ENCODE measurements at regions not wholly inside any gene's neighbourhood (a gene's known extent, or its start where the extent isn't known, plus 50 kb on each side); places are given as distances from the start of the nearest gene placed in this dataset.

DNA sequence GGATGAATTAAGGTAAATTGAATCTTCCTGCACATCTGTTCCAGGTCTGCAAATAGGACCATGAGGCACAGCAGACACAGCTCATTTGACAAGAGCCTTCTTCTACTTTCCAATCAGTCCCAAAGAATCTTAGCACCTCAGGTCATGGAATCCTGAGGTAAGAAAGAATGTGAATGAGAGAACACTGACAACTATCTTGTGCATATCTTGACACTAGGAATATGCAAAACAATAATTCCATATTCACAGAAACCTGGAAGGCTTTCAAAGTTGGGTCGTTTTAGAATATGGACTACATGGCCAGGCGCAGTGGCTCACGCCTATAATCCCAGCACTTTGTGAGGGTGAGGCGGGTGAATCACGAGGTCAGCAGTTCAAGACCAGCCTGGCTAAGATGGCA, 1009.4 kb upstream of the GOT2 start:
- TF ChIP-seq EZH2 (IDR thresholded peaks at IDR 0.05; ENCODE audit: low read length, unreplicated experiment) = no peak
- TF ChIP-seq, protein P1, sequence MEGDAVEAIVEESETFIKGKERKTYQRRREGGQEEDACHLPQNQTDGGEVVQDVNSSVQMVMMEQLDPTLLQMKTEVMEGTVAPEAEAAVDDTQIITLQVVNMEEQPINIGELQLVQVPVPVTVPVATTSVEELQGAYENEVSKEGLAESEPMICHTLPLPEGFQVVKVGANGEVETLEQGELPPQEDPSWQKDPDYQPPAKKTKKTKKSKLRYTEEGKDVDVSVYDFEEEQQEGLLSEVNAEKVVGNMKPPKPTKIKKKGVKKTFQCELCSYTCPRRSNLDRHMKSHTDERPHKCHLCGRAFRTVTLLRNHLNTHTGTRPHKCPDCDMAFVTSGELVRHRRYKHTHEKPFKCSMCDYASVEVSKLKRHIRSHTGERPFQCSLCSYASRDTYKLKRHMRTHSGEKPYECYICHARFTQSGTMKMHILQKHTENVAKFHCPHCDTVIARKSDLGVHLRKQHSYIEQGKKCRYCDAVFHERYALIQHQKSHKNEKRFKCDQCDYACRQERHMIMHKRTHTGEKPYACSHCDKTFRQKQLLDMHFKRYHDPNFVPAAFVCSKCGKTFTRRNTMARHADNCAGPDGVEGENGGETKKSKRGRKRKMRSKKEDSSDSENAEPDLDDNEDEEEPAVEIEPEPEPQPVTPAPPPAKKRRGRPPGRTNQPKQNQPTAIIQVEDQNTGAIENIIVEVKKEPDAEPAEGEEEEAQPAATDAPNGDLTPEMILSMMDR (conservative IDR thresholded peaks at IDR 0.05; ENCODE audit: low read depth, low read length) = no peak
- no peak for TF ChIP-seq EZH2phosphoT487 (IDR thresholded peaks at IDR 0.05; ENCODE audit: borderline replicate concordance, low read length)

All from PC-3 (cell line).